WTC11 (cell line): ENCODE measurements at regions not wholly inside any gene's neighbourhood (a gene's known extent, or its start where the extent isn't known, plus 50 kb on each side); places are given as distances from the start of the nearest gene placed in this dataset.

Experiments used
- ATAC-seq: fragments of 200-7000 bp; cut with Tn5 transposase; 2 replicates; pipeline ENCODE4 v1.10.0; 2021; ENCODE audit warnings: mild to moderate bottlenecking, moderate library complexity
- CTCF ChIA-PET: fragments of 300-600 bp; sonication (Branson Sonifier 250); formaldehyde crosslinking; loops from one replicate; lab custom pipeline; 2021; ENCODE audit warnings: antibody characterized with exemption; lab: Charles Lee
- POLR2A ChIA-PET: fragments of 350-600 bp; sonication (Branson Sonifier 250); formaldehyde crosslinking; loops from one replicate; lab custom pipeline; 2021; ENCODE audit warnings: antibody characterized with exemption; lab: Charles Lee
- DNase-seq: peaks from one replicate; pipeline ENCODE4 v3.0.0; 2021; ENCODE audit warnings: low spot score
- H3K27ac Mint-ChIP-seq: 2 replicates; pipeline ENCODE4 v1.8.0; 2021; ENCODE audit warnings: mixed read lengths
- H3K27me3 Mint-ChIP-seq: 2 replicates; pipeline ENCODE4 v1.8.0; 2021; ENCODE audit warnings: low read depth, mild to moderate bottlenecking, moderate library complexity, mixed read lengths
- H3K36me3 Mint-ChIP-seq: 2 replicates; pipeline ENCODE4 v1.8.0; 2021; ENCODE audit warnings: mixed read lengths
- H3K4me1 Mint-ChIP-seq: 2 replicates; pipeline ENCODE4 v1.8.0; 2022; ENCODE audit warnings: mixed read lengths
- H3K4me3 Mint-ChIP-seq: 2 replicates; pipeline ENCODE4 v1.8.0; 2021; ENCODE audit warnings: mild to moderate bottlenecking, moderate library complexity, mixed read lengths
- H3K9me3 Mint-ChIP-seq: 2 replicates; pipeline ENCODE4 v1.8.0; 2021; ENCODE audit warnings: mixed read lengths
- ARID4B ChIP-seq: sonication (generic); formaldehyde crosslinking; IDR thresholded peaks from 2 replicates; pipeline ENCODE4 v1.8.0; 2023; ENCODE audit warnings: missing genetic modification reagents, mild to moderate bottlenecking, borderline replicate concordance
- E2F1 ChIP-seq: sonication (generic); formaldehyde crosslinking; IDR thresholded peaks from 2 replicates; pipeline ENCODE4 v1.8.0; 2022; ENCODE audit warnings: mild to moderate bottlenecking, missing genetic modification reagents
- FOXK1 ChIP-seq: sonication (generic); formaldehyde crosslinking; IDR thresholded peaks from 2 replicates; pipeline ENCODE4 v1.8.0; 2022; ENCODE audit warnings: mild to moderate bottlenecking, moderate library complexity, missing genetic modification reagents
- FOXP1 ChIP-seq: sonication (generic); formaldehyde crosslinking; IDR thresholded peaks from 2 replicates; pipeline ENCODE4 v1.8.0; 2022; ENCODE audit warnings: missing genetic modification reagents, mild to moderate bottlenecking, moderate library complexity, borderline replicate concordance
- HMGXB4 ChIP-seq: sonication (generic); formaldehyde crosslinking; IDR thresholded peaks from 2 replicates; pipeline ENCODE4 v1.8.1; 2023; ENCODE audit warnings: mild to moderate bottlenecking, moderate library complexity, missing genetic modification reagents
- PRDM15 ChIP-seq: sonication (generic); formaldehyde crosslinking; IDR thresholded peaks from 2 replicates; pipeline ENCODE4 v1.8.0; 2022; ENCODE audit warnings: missing genetic modification reagents
- RORB ChIP-seq: fragments of 250-450 bp; sonication (Bioruptor Pico); IDR thresholded peaks from 2 replicates; pipeline ENCODE4 v1.9.0; 2021; ENCODE audit warnings: mild to moderate bottlenecking
- USF1 ChIP-seq: sonication (generic); formaldehyde crosslinking; IDR thresholded peaks from 2 replicates; pipeline ENCODE4 v1.8.0; 2022; ENCODE audit warnings: mild to moderate bottlenecking, missing genetic modification reagents
- ZMAT4 ChIP-seq: fragments of 250-450 bp; sonication (Bioruptor Pico); IDR thresholded peaks from 2 replicates; pipeline ENCODE4 v1.9.0; 2021; ENCODE audit warnings: mild to moderate bottlenecking
- ZNF232 ChIP-seq: sonication (generic); formaldehyde crosslinking; IDR thresholded peaks from 2 replicates; pipeline ENCODE4 v1.8.0; 2022; ENCODE audit warnings: mild to moderate bottlenecking, missing genetic modification reagents
- ZNF281 ChIP-seq: sonication (generic); formaldehyde crosslinking; IDR thresholded peaks from 2 replicates; pipeline ENCODE4 v1.8.0; 2023; ENCODE audit warnings: mild to moderate bottlenecking, missing genetic modification reagents
- ZNF317 ChIP-seq: sonication (generic); formaldehyde crosslinking; IDR thresholded peaks from 2 replicates; pipeline ENCODE4 v1.8.1; 2023; ENCODE audit warnings: low read depth, mild to moderate bottlenecking, moderate library complexity, missing genetic modification reagents, borderline replicate concordance
- ZNF396 ChIP-seq: fragments of 250-450 bp; sonication (Bioruptor Pico); IDR thresholded peaks from 2 replicates; pipeline ENCODE4 v1.8.0; 2021; ENCODE audit warnings: mild to moderate bottlenecking, moderate library complexity, borderline replicate concordance
- ZNF416 ChIP-seq: fragments of 250-450 bp; sonication (Bioruptor Pico); IDR thresholded peaks from 2 replicates; pipeline ENCODE4 v1.9.0; 2021; ENCODE audit warnings: mild to moderate bottlenecking, inconsistent platforms
- ZNF423 ChIP-seq: fragments of 250-450 bp; sonication (Bioruptor Pico); IDR thresholded peaks from 2 replicates; pipeline ENCODE4 v2.1.2; 2022; ENCODE audit warnings: mild to moderate bottlenecking, moderate library complexity
- ZNF532 ChIP-seq: fragments of 250-450 bp; sonication (Bioruptor Pico); IDR thresholded peaks from 2 replicates; pipeline ENCODE4 v1.9.0; 2021; ENCODE audit warnings: mild to moderate bottlenecking, borderline replicate concordance
- ZNF671 ChIP-seq: fragments of 250-450 bp; sonication (Bioruptor Pico); IDR thresholded peaks from 2 replicates; pipeline ENCODE4 v1.8.0; 2021; ENCODE audit warnings: mild to moderate bottlenecking

GRCh38 chr14:106840258-106840657, 1313.9 kb downstream of the TMEM121 start:
- DNase-seq (no peak), ATAC-seq (no peak)
- Mint-ChIP-seq H3K9me3 (peaks cover 87% of the 10 kb centered on the region), H3K4me1 (no peaks in the 10 kb centered on the region), H3K27ac (no peak overlapping the region), H3K27me3 (peaks cover 6% of the 10 kb centered on the region; the same call in 1 of the 2 replicates), H3K4me3 (no peak overlapping the region), H3K36me3 (peaks cover 77% of the 10 kb centered on the region)
- ChIA-PET CTCF (no interaction called here), POLR2A (no interaction called here)
- no peak for TF ChIP-seq ZNF232 (CRISPR knock-in tag)
- TF ChIP-seq ZMAT4 (CRISPR knock-in tag) = no peak
- TF ChIP-seq ZNF281 (CRISPR knock-in tag) = no peak
- no peak for TF ChIP-seq FOXP1 (CRISPR knock-in tag)
- TF ChIP-seq ZNF317 (CRISPR knock-in tag) = no peak
- no peak for TF ChIP-seq ZNF423 (CRISPR knock-in tag)
- TF ChIP-seq HMGXB4 (CRISPR knock-in tag) = no peak
- no peak for TF ChIP-seq USF1 (CRISPR knock-in tag)
- TF ChIP-seq PRDM15 = no peak
- no peak for TF ChIP-seq ARID4B (CRISPR knock-in tag)
- no peak for TF ChIP-seq ZNF416 (CRISPR knock-in tag)
- no peak for TF ChIP-seq ZNF396 (CRISPR knock-in tag)
- no peak for TF ChIP-seq E2F1 (CRISPR knock-in tag)
- TF ChIP-seq FOXK1 = no peak
- no peak for TF ChIP-seq ZNF671 (CRISPR knock-in tag)
- TF ChIP-seq ZNF532 (CRISPR knock-in tag) = no peak
- TF ChIP-seq RORB (CRISPR knock-in tag) = no peak
